Pancreas (tissue), 10 donors: ENCODE measurements at regions not wholly inside any gene's neighbourhood (a gene's known extent, or its start where the extent isn't known, plus 50 kb on each side); places are given as distances from the start of the nearest gene placed in this dataset.

Experiments
- ATAC-seq, 4 donors: fragments of 200-7000 bp; cut with Tn5 transposase; one replicate each; pipeline versions ENCODE4 v1.8.0 to v1.9.1; 2020; ENCODE audit warnings: mild to moderate bottlenecking in 4 of 4, moderate library complexity in 4 of 4
- DNase-seq, 6 donors: peaks; one replicate each; pipeline ENCODE4 v3.0.0-alpha.2; 2020
- FAIRE-seq: peaks from 2 replicates; lab custom pipeline; 2012; peaks lifted over from hg19 to GRCh38; lab: Jason Lieb, UNC
- H3K27ac ChIP-seq, 4 donors: fragments of 200-600 bp; sonication (generic); 1 replicate in 3 of 4; 2 replicates in 1 of 4; pipeline versions ENCODE4 v1.5.0 to v1.8.0; 2020
- H3K27me3 ChIP-seq, 4 donors: fragments of 200-600 bp; one replicate each; pipeline ENCODE4 v1.8.0; 2021
- H3K36me3 ChIP-seq, 3 donors: fragments of 200-600 bp; sonication (generic) in 1 of 3; one replicate each; pipeline versions ENCODE4 v1.5.0 to v1.8.0; 2020 to 2021
- H3K4me1 ChIP-seq, 3 donors: fragments of 200-600 bp; one replicate each; pipeline ENCODE4 v1.8.0; 2021
- H3K4me3 ChIP-seq, 4 donors: fragments of 200-600 bp; sonication (generic) in 2 of 4; one replicate each; pipeline versions ENCODE4 v1.5.0 to v1.8.0; 2020 to 2021
- H3K9me3 ChIP-seq, 4 donors: fragments of 200-600 bp; one replicate each; pipeline ENCODE4 v1.8.0; 2021
- CTCF ChIP-seq, 4 donors: fragments of 200-600 bp; sonication (generic) in 3 of 4; IDR thresholded peaks; one replicate each; pipeline versions ENCODE4 v1.5.0 to v1.8.0; 2021; ENCODE audit warnings: antibody characterized with exemption in 4 of 4
- WGBS, 2 donors: extraction: QIAGEN DNeasy Blood & Tissue Kit; methylation state at CpG; one replicate each; pipeline ENCODE4 v1.1.7; 2013; 5-methylcytosine and 5-hydroxymethylcytosine counted together
- intact Hi-C, 3 donors: fragments of 100-400 bp; cut with DNase I; formaldehyde crosslinking; loops; one replicate each; pipeline versions ENCODE4 v1.11.1 to v1.14.2; 2022
- donor health status: healthy with polysubstance abuse.
- donor health status: DM: no; HTN: no; CAD: no; lungs with moderate emphysema.
- donor health status: DM: no; HTN: no; CAD: no.
- donor health status: control.
- donor health status: control.
- donor health status: Bipolar disorder and iron deficiency.
- donor health status: DM: yes; HTN: yes; CAD: no.
- donor health status: DM: no; HTN: no; CAD: no.
- donor health status: DM: no; HTN: no; CAD: no.
- donor health status: DM: yes; HTN: yes; CAD: no.

- no peaks in the 10 kb centered on the region for H3K4me1 ChIP-seq
- H3K36me3 ChIP-seq = no peaks in the 10 kb centered on the region
- TF ChIP-seq CTCF (IDR thresholded peaks at IDR 0.05) = no peak
- H3K9me3 ChIP-seq = no peaks in the 10 kb centered on the region
- no peak for ATAC-seq
- H3K4me3 ChIP-seq = no peak overlapping the region
- H3K27me3 ChIP-seq = peaks cover 0 to 6% (median 0%) of the 10 kb centered on the region in 4 donors
- DNase-seq = no peak
- FAIRE-seq = no peak
- no peak overlapping the region for H3K27ac ChIP-seq
- intact Hi-C loops = no loop called here
- WGBS, 2 donors = 63 to 75% methylated on average over 2 of the region's 2 CpGs
Observed at GRCh38 chrX:120794525-120794975, 81.1 kb downstream of the CT47B1 start.

- H3K27ac ChIP-seq = no peak overlapping the region
- FAIRE-seq (no peak), DNase-seq (no peak), ATAC-seq (no peak)
- H3K27me3 ChIP-seq = peaks cover 0 to 6% (median 0%) of the 10 kb centered on the region in 4 donors
- H3K4me1 ChIP-seq = no peaks in the 10 kb centered on the region
- intact Hi-C loops = no loop called here
- H3K9me3 ChIP-seq = no peaks in the 10 kb centered on the region
- no peaks in the 10 kb centered on the region for H3K36me3 ChIP-seq
- no peak for TF ChIP-seq CTCF (IDR thresholded peaks at IDR 0.05)
- H3K4me3 ChIP-seq = no peak overlapping the region
Observed at GRCh38 chrX:120793098-120793497, 82.6 kb downstream of the CT47B1 start.

- peak in 5 of 6 donors; percentile 51 to 76 (median 58) for DNase-seq
- Histone ChIP-seq H3K4me3 (no peak overlapping the region), H3K27me3 (peaks cover 0 to 6% (median 0%) of the 10 kb centered on the region in 4 donors), H3K36me3 (no peaks in the 10 kb centered on the region), H3K27ac (no peak overlapping the region), H3K9me3 (no peaks in the 10 kb centered on the region), H3K4me1 (no peaks in the 10 kb centered on the region)
- intact Hi-C loops = no loop called here
- no peak for TF ChIP-seq CTCF (IDR thresholded peaks at IDR 0.05)
- no peak for FAIRE-seq
- ATAC-seq = peak; percentile 85 to 91 (median 88)
- 24 to 26% methylated on average over 2 of the region's 2 CpGs for WGBS, 2 donors
Observed at GRCh38 chrX:120791013-120791643, 84.5 kb downstream of the CT47B1 start.

DNA sequence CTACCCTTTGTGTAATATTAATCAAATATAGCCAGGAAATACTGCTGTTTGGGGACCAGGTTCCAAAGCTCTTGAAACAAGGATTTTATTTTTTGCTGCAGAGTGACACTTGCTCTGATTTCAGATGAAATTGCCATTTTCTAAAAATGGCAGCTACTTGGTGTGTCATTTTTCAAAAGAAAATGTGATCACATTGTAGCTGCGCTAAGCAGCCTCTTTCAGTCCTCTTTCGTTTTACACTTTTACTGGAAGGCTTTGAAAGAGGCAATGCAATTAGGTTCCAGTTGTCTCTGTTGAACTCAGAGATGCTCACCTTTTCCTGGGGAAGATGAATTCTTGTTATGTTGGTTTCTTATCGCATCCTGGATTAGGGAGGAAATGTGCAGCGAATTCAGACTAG, 85.1 kb downstream of the CT47B1 start:
- 53 to 70% methylated on average over 4 of the region's 4 CpGs for WGBS, 2 donors
- no peak for TF ChIP-seq CTCF (IDR thresholded peaks at IDR 0.05)
- Histone ChIP-seq H3K9me3 (no peaks in the 10 kb centered on the region), H3K4me3 (no peak overlapping the region), H3K36me3 (no peaks in the 10 kb centered on the region), H3K4me1 (no peaks in the 10 kb centered on the region), H3K27me3 (peaks cover 0 to 6% (median 0%) of the 10 kb centered on the region in 4 donors), H3K27ac (no peak overlapping the region)
- no peak for ATAC-seq
- no peak for DNase-seq
- FAIRE-seq = no peak
- intact Hi-C loops = no loop called here

GRCh38 chrX:120790118-120790517, 85.5 kb downstream of the CT47B1 start:
- intact Hi-C loops = no loop called here
- ATAC-seq (peak; percentile 85 to 95 (median 92)), DNase-seq (peak in 3 of 6 donors; percentile 16 to 51 (median 24)), FAIRE-seq (peak; percentile 91)
- no peak overlapping the region for H3K4me3 ChIP-seq
- H3K36me3 ChIP-seq = no peaks in the 10 kb centered on the region
- peaks cover 0 to 6% (median 0%) of the 10 kb centered on the region in 4 donors for H3K27me3 ChIP-seq
- H3K9me3 ChIP-seq = no peaks in the 10 kb centered on the region
- H3K4me1 ChIP-seq = no peaks in the 10 kb centered on the region
- WGBS, 2 donors = 0 to 2% methylated on average over 5 of the region's 5 CpGs
- H3K27ac ChIP-seq = no peak overlapping the region
- peak; percentile 39 to 85 (median 73) for TF ChIP-seq CTCF (IDR thresholded peaks at IDR 0.05)
